NT2/D1 (cell line): ENCODE measurements at regions not wholly inside any gene's neighbourhood (a gene's known extent, or its start where the extent isn't known, plus 50 kb on each side); places are given as distances from the start of the nearest gene placed in this dataset.
"Not testable (repeated sequence)": the region's sequence is repeated elsewhere in the genome, so short reads cannot be mapped to it uniquely, and the experiment has no call there.

Experiments
- DNase-seq: peaks from one replicate; pipeline ENCODE4 v3.0.0-alpha.2; 2011; ENCODE audit warnings: low read depth, low spot score
- H3K27me3 ChIP-seq: 2 replicates; pipeline ENCODE4 v1.6.0; 2011; ENCODE audit warnings: mild to moderate bottlenecking; ENCODE audit not compliant: insufficient read length, insufficient read depth
- H3K36me3 ChIP-seq: 2 replicates; pipeline ENCODE4 v1.6.1; 2011; ENCODE audit warnings: mild to moderate bottlenecking, low read length, mixed read lengths; ENCODE audit not compliant: insufficient read depth, insufficient read length
- H3K4me1 ChIP-seq: 2 replicates; pipeline ENCODE4 v1.5.1; 2011; ENCODE audit not compliant: insufficient read depth, insufficient read length
- H3K4me3 ChIP-seq: 2 replicates; pipeline ENCODE4 v1.5.1; 2011; ENCODE audit warnings: low read depth; ENCODE audit not compliant: insufficient read length
- H3K9ac ChIP-seq: 2 replicates; pipeline ENCODE4 v1.6.0; 2011; ENCODE audit warnings: low read depth; ENCODE audit not compliant: insufficient read length
- H3K9me3 ChIP-seq: 2 replicates; pipeline ENCODE4 v1.5.1; 2011; ENCODE audit warnings: mild to moderate bottlenecking, low read length; ENCODE audit not compliant: insufficient read depth
- SUZ12 ChIP-seq: IDR thresholded peaks from 2 replicates; pipeline ENCODE4 v1.6.1; 2011; ENCODE audit not compliant: insufficient read length, insufficient read depth; ENCODE audit errors: extremely low read depth
- YY1 ChIP-seq: IDR thresholded peaks from 2 replicates; pipeline ENCODE4 v1.6.1; 2011; ENCODE audit not compliant: insufficient read length, insufficient read depth
- ZNF274 ChIP-seq: IDR thresholded peaks from 2 replicates; pipeline ENCODE4 v1.6.1; 2011; ENCODE audit warnings: mild to moderate bottlenecking, low read depth, low read length

- H3K4me3 ChIP-seq = no peak overlapping the region
- H3K36me3 ChIP-seq = no peaks in the 10 kb centered on the region
- no peak overlapping the region for H3K9ac ChIP-seq
- no peaks in the 10 kb centered on the region for H3K27me3 ChIP-seq
- TF ChIP-seq YY1 (no peak), ZNF274 (no peak), SUZ12 (no peak)
- DNase-seq = no peak
- H3K9me3 ChIP-seq = no peaks in the 10 kb centered on the region
- peaks cover 6% of the 10 kb centered on the region for H3K4me1 ChIP-seq
These were observed 97.7 kb upstream of the PPP1R26 start for GRCh38 chr9:135381762-135382310.

DNA sequence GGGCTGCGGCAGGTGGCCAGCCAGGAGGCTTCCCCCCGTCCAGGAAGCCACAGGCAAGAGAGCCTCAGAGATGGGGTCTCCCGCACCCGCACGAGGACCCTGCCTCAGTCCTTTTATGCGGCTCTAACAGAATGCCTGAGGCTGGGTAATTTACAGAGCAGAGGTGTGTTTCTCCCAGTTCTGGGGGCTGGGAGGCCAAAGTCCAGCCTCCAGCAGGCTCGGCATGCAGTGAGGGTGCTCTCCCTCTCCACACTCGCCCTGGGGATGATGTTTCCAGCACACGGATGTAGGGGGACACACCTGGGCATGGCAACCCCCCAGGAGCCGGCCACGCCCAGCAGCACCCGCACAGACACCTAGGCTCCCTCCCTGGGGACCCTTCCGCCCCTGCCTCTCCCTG lies 95.4 kb upstream of the PPP1R26 start:
- H3K27me3 ChIP-seq = no peaks in the 10 kb centered on the region
- TF ChIP-seq YY1 = no peak
- TF ChIP-seq SUZ12 = no peak
- no peak for TF ChIP-seq ZNF274

DNA sequence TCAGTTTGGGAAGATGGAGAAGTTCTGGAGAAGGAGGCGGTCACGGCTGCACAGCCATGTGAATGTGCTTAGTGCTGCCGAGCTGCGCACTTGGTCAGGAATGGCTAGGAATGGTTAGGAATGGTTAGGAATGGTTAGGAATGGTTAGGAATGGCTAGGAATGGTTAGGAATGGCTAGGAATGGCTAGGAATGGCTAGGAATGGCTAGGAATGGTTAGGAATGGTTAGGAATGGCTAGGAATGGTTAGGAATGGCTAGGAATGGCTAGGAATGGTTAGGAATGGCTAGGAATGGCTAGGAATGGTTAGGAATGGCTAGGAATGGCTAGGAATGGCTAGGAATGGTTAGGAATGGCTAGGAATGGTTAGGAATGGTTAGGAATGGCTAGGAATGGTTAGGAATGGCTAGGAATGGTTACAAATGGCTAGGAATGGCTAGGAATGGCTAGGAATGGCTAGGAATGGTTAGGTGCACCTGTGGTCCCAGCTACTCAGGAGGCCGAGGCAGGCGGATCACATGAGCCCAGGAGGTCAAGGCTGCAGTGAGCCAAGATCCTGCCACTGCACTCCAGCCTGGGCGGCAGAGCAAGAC lies 94.7 kb upstream of the PPP1R26 start:
- H3K27me3 ChIP-seq, H3K36me3 ChIP-seq, H3K9me3 ChIP-seq, H3K4me1 ChIP-seq, H3K9ac ChIP-seq, H3K4me3 ChIP-seq, DNase-seq: not testable (repeated sequence)

More for the DNA sequence above, 95.4 kb upstream of the PPP1R26 start:
- no peaks in the 10 kb centered on the region for H3K9me3 ChIP-seq
- peaks cover 6% of the 10 kb centered on the region for H3K4me1 ChIP-seq
- no peaks in the 10 kb centered on the region for H3K36me3 ChIP-seq
- no peak overlapping the region for H3K9ac ChIP-seq
- H3K4me3 ChIP-seq = no peak overlapping the region
- DNase-seq = no peak

DNA sequence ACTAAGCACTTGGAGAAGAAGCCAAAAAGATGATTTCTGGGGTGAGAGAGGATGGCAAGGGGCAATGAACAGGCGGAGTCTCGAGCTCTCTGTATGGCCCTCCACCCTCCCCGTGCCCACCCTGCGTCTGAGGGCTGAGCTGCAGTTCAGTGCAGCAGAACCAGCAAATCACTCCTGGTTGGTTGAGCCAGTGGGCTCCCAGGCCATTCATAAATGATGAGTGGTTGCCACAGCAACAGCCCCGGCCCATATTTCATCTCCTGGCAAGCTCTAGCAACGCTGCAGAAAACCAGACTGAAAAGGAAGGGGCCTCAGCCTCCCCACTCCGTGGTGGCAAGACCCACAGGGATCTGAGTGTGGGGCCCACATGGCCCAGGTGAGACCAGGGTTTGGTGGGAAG lies 93.8 kb upstream of the PPP1R26 start:
- no peaks in the 10 kb centered on the region for H3K36me3 ChIP-seq
- TF ChIP-seq YY1 (no peak), ZNF274 (no peak), SUZ12 (no peak)
- peaks cover 6% of the 10 kb centered on the region for H3K4me1 ChIP-seq
- no peaks in the 10 kb centered on the region for H3K9me3 ChIP-seq
- no peaks in the 10 kb centered on the region for H3K27me3 ChIP-seq
- no peak overlapping the region for H3K9ac ChIP-seq
- DNase-seq = no peak
- no peak overlapping the region for H3K4me3 ChIP-seq

DNA sequence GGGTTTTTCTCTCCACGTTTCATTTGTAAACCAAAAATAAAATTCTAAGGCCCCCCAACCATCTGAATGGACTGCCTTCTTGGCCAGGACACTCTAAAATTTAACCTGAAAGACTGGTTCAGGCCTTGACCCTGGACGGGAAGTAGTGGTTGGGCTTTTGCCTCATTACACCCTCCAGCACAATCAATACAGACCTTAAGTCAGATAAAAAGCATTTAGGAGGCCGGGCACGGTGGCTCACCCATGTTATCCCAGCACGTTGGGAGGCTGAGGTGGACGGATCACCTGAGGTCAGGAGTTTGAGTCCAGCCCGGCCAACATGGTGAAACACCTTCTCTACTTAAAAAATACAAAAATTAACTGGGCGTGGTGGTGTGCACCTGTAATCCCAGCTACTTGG lies 91.6 kb upstream of the PPP1R26 start:
- Histone ChIP-seq H3K36me3 (no peaks in the 10 kb centered on the region), H3K27me3 (peaks cover 5% of the 10 kb centered on the region), H3K9me3 (no peaks in the 10 kb centered on the region), H3K9ac (no peak overlapping the region), H3K4me1 (peaks cover 8% of the 10 kb centered on the region), H3K4me3 (no peak overlapping the region)
- DNase-seq = no peak
- no peak for TF ChIP-seq SUZ12
- no peak for TF ChIP-seq YY1
- no peak for TF ChIP-seq ZNF274

DNA sequence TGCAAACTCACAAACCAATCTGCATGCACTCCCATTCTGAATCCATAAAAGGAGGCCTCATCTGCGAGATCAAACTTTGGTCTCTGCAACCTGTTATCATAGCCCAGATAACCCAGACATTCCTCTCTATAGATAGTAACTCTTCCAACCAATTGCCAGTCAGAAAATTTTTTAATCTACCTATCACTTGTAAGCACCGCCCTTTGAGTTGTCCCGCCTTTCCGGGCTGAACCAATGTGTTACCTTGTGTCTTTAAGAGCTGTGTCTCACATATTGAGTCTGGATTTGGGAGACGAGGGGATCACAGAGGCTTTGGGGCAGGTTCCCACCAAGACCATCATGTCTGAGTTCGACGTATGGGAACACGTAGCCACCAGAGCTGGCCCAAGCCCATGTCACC lies 91.1 kb upstream of the PPP1R26 start:
- Histone ChIP-seq H3K9ac (no peak overlapping the region), H3K9me3 (no peaks in the 10 kb centered on the region), H3K4me1 (peaks cover 8% of the 10 kb centered on the region), H3K27me3 (peaks cover 5% of the 10 kb centered on the region), H3K36me3 (no peaks in the 10 kb centered on the region), H3K4me3 (no peak overlapping the region)
- DNase-seq = no peak
- TF ChIP-seq ZNF274 (no peak), SUZ12 (no peak), YY1 (no peak)

- DNase-seq = no peak
- Histone ChIP-seq H3K9ac (no peak overlapping the region), H3K27me3 (peaks cover 5% of the 10 kb centered on the region), H3K9me3 (peaks cover 11% of the 10 kb centered on the region; the same call in 1 of the 2 replicates), H3K4me1 (peaks cover 10% of the 10 kb centered on the region), H3K4me3 (no peak overlapping the region), H3K36me3 (no peaks in the 10 kb centered on the region)
- no peak for TF ChIP-seq SUZ12
- TF ChIP-seq YY1 = no peak
- TF ChIP-seq ZNF274 = no peak
These were observed 87.8 kb upstream of the PPP1R26 start for GRCh38 chr9:135391759-135392158.
